C4-2B (cell line): ENCODE measurements at regions not wholly inside any gene's neighbourhood (a gene's known extent, or its start where the extent isn't known, plus 50 kb on each side); places are given as distances from the start of the nearest gene placed in this dataset.

Source experiments
- ZFX ChIP-seq: fragments of 450-650 bp; IDR thresholded peaks from 2 replicates; pipeline ENCODE4 v1.6.1; 2017
- TF ChIP-seq, protein P1 (sequence below): fragments of 450-650 bp; conservative IDR thresholded peaks from 2 replicates; pipeline ENCODE4 v1.5.1; 2017; ENCODE audit warnings: mild to moderate bottlenecking

DNA sequence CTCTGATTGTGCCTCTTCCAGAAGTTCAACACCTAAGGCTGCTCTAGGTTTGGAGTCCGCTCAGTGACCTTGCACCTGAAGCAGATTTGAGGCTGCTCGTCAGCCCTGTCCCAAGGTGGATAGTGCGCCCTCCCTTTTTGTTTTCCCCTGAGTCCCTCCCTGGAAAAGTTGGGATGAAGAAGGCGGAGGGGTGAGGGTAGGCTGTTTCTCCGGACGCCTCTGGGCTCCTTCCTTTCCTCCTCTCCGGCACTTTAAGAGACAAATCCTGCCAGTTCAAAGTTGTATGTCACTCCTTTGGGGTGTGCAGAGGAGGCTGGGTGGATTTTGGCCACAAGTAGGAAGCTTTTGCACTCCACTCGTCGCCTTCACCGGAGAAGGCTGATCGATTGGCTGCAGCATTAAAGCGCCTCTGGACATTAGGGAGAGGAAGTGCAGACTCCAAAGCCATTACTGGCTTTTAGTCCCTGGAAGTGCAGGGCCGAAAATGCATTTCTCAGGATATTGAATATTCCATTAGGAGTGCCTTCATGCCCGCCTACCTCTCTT lies 81.9 kb upstream of the PRKG1 start:
- TF ChIP-seq, protein P1, sequence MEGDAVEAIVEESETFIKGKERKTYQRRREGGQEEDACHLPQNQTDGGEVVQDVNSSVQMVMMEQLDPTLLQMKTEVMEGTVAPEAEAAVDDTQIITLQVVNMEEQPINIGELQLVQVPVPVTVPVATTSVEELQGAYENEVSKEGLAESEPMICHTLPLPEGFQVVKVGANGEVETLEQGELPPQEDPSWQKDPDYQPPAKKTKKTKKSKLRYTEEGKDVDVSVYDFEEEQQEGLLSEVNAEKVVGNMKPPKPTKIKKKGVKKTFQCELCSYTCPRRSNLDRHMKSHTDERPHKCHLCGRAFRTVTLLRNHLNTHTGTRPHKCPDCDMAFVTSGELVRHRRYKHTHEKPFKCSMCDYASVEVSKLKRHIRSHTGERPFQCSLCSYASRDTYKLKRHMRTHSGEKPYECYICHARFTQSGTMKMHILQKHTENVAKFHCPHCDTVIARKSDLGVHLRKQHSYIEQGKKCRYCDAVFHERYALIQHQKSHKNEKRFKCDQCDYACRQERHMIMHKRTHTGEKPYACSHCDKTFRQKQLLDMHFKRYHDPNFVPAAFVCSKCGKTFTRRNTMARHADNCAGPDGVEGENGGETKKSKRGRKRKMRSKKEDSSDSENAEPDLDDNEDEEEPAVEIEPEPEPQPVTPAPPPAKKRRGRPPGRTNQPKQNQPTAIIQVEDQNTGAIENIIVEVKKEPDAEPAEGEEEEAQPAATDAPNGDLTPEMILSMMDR: no peak
- no peak for TF ChIP-seq ZFX
